Activated CD4-positive, alpha-beta memory T cell treated with anti-CD3 and anti-CD28 coated beads, Interleukin-2, amount 10 ng/mL, durations not matched to agents 7 days and 5 days (primary cell): ENCODE measurements at regions not wholly inside any gene's neighbourhood (a gene's known extent, or its start where the extent isn't known, plus 50 kb on each side); places are given as distances from the start of the nearest gene placed in this dataset.

ENCODE experiments used
- CTCF ChIA-PET: fragments of 350-600 bp; sonication (Branson Sonifier 250); formaldehyde crosslinking; loops from one replicate; lab custom pipeline; 2021; ENCODE audit warnings: antibody characterized with exemption, inconsistent platforms; lab: Charles Lee
- POLR2A ChIA-PET: fragments of 350-600 bp; sonication (Branson Sonifier 250); formaldehyde crosslinking; loops from one replicate; lab custom pipeline; 2021; ENCODE audit warnings: antibody characterized with exemption; lab: Charles Lee
- DNase-seq: peaks from one replicate; pipeline ENCODE4 v3.0.0-alpha.2; 2020
- H3K27ac Mint-ChIP-seq: one replicate; pipeline ENCODE4 v1.8.0; 2021; ENCODE audit warnings: mild to moderate bottlenecking, mixed read lengths
- H3K27me3 Mint-ChIP-seq: one replicate; pipeline ENCODE4 v1.8.0; 2021; ENCODE audit warnings: mixed read lengths
- H3K36me3 Mint-ChIP-seq: one replicate; pipeline ENCODE4 v1.8.0; 2021; ENCODE audit warnings: low read depth, mixed read lengths
- H3K4me1 Mint-ChIP-seq: one replicate; pipeline ENCODE4 v1.8.0; 2021; ENCODE audit warnings: mixed read lengths
- H3K4me3 Mint-ChIP-seq: one replicate; pipeline ENCODE4 v1.8.0; 2021; ENCODE audit warnings: mild to moderate bottlenecking, mixed read lengths
- H3K9me3 Mint-ChIP-seq: one replicate; pipeline ENCODE4 v1.8.0; 2021; ENCODE audit warnings: mixed read lengths

- no peak overlapping the region for H3K4me3 Mint-ChIP-seq
- H3K36me3 Mint-ChIP-seq = no peaks in the 10 kb centered on the region
- no peaks in the 10 kb centered on the region for H3K27me3 Mint-ChIP-seq
- peaks cover 11% of the 10 kb centered on the region for H3K9me3 Mint-ChIP-seq
- ChIA-PET CTCF (no interaction called here), POLR2A (no interaction called here)
- no peak for DNase-seq
- no peaks in the 10 kb centered on the region for H3K4me1 Mint-ChIP-seq
- no peak overlapping the region for H3K27ac Mint-ChIP-seq
These were observed 1413.1 kb upstream of the CDH9 start for GRCh38 chr5:28451483-28451882.

DNA sequence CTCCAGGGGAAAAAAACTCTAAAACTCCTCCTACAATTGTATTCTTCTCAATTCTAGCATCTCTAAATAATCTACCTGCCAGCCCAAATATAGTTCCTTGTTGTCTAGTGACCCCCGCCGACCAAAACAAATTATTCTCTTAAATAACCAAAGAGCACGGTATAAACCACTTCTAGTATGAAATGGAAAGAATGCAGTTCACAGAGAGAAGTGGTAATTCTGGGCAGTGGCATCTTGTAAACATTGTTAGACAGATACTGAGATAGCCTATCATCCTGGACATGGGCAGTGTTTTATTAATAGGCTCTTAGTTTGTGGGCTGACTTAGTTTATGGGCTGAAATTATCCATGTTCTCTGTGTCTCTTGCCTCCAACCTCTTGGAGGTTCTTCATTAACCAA is 1412.6 kb upstream of the CDH9 start:
- Mint-ChIP-seq H3K27ac (no peak overlapping the region), H3K36me3 (no peaks in the 10 kb centered on the region), H3K27me3 (no peaks in the 10 kb centered on the region), H3K4me3 (no peak overlapping the region), H3K4me1 (no peaks in the 10 kb centered on the region), H3K9me3 (peaks cover 11% of the 10 kb centered on the region)
- DNase-seq = no peak
- CTCF ChIA-PET = no interaction called here
- POLR2A ChIA-PET = no interaction called here

GRCh38 chr5:28448791-28449190 is 1410.4 kb upstream of the CDH9 start:
- Mint-ChIP-seq H3K9me3 (peaks cover 14% of the 10 kb centered on the region), H3K36me3 (no peaks in the 10 kb centered on the region), H3K27ac (no peak overlapping the region), H3K27me3 (no peaks in the 10 kb centered on the region), H3K4me1 (no peaks in the 10 kb centered on the region), H3K4me3 (no peak overlapping the region)
- ChIA-PET CTCF (no interaction called here), POLR2A (no interaction called here)
- DNase-seq = no peak

DNA sequence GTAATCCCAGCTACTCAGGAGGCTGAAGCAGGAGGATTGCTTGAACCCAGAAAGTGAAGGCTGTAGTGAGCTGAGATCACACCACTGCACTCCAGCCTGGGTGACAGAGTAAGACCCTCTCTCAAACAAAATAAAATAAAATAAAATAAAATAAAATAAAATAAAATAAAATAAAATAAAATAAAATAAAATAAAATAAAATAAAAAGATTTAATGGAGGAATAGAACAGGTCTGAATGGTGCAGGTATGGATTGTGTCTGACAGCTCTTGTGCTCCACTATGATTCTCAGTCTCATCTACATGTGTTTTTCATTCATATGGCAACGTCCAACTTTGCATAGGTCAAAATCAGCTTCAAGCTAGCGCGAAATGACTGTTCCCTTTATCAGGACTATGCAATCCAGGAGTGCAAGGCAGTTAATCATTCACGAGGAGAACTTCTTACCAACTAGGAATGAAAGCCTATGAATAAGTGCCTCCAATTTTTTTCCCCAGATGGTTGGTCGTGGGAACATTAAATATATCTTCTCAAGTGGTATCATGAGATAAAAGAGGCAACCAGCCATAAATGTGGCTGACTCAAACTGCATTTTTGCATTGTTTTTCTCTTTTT is 1392.3 kb upstream of the CDH9 start:
- Mint-ChIP-seq H3K36me3 (no peaks in the 10 kb centered on the region), H3K4me3 (no peak overlapping the region), H3K27me3 (no peaks in the 10 kb centered on the region), H3K4me1 (no peaks in the 10 kb centered on the region), H3K9me3 (peaks cover 24% of the 10 kb centered on the region), H3K27ac (no peak overlapping the region)
- no peak for DNase-seq
- POLR2A ChIA-PET = no interaction called here
- CTCF ChIA-PET = no interaction called here

DNA sequence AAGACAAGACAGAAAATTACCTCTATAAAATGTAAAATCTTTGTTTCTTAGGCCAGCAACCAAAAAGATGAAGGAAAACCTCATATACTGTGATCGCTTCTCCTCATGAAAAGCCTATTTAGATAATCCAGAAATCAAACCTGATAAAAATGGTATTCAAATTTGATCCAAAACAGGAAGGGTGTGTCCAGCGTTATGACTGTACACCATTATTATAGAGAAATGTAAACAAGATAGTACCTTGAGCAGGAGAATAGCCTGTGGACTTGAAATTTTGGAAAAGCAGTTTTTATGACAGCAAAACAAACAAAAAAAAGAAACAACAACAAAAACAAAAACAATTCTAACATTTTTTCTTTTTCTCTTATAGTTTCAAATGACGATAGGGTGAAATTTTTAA is 1382.8 kb upstream of the CDH9 start:
- no peak for DNase-seq
- Mint-ChIP-seq H3K4me1 (no peaks in the 10 kb centered on the region), H3K27me3 (no peaks in the 10 kb centered on the region), H3K27ac (no peak overlapping the region), H3K4me3 (no peak overlapping the region), H3K9me3 (peaks cover 10% of the 10 kb centered on the region), H3K36me3 (no peaks in the 10 kb centered on the region)
- CTCF ChIA-PET = no interaction called here
- POLR2A ChIA-PET = no interaction called here

DNA sequence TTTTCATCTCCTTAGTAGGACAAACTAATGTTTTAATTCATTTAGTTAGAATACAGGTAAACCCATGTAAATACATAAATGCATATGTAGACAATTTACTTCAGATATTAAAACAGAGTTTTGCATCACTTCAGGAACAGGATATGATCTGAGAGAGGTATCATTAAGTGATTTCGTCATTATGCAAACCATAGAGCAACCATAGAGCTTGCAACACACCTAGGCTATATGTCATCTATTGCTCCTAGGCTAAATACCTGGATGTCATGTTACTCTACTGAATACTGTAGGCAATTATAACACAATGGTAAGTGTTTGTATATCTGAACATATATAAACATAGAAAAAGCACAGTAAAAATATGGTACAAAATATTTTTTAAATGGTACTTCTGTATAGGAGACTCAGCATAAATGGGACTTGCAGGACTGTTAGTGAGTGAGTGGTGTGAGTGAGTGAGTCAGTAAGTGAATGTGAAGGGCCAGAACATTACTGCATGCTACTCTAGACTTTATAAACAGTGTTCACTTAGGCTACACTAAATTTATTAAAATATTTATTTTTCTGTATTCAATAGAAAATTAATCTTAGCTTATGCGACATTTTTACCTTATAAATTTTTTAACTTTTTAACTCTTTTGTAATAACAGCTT is 1377.5 kb upstream of the CDH9 start:
- Mint-ChIP-seq H3K4me1 (no peaks in the 10 kb centered on the region), H3K9me3 (peaks cover 5% of the 10 kb centered on the region), H3K4me3 (no peak overlapping the region), H3K27me3 (no peaks in the 10 kb centered on the region), H3K36me3 (no peaks in the 10 kb centered on the region), H3K27ac (no peak overlapping the region)
- CTCF ChIA-PET = no interaction called here
- no peak for DNase-seq
- POLR2A ChIA-PET = no interaction called here

DNA sequence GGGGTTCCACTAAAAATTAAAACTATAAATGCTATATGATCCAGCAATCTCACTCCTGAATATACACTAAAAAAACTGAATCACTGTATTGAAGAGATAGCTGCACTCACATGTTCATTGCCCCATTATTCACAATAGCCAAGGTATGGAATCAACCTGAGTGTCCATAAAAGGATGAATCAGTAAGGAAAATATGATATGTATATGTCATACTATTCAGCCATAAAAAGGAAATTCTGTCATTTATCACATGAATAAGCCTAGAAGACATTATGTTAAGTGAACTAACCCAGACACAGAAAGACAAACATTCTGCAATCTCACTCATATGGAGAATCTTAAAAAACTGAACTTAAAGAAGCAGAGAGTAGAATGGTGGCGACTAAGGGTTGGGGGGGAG is 1376.2 kb upstream of the CDH9 start:
- Mint-ChIP-seq H3K4me3 (no peak overlapping the region), H3K36me3 (no peaks in the 10 kb centered on the region), H3K27ac (no peak overlapping the region), H3K27me3 (no peaks in the 10 kb centered on the region), H3K9me3 (peaks cover 5% of the 10 kb centered on the region), H3K4me1 (no peaks in the 10 kb centered on the region)
- ChIA-PET CTCF (no interaction called here), POLR2A (no interaction called here)
- no peak for DNase-seq

DNA sequence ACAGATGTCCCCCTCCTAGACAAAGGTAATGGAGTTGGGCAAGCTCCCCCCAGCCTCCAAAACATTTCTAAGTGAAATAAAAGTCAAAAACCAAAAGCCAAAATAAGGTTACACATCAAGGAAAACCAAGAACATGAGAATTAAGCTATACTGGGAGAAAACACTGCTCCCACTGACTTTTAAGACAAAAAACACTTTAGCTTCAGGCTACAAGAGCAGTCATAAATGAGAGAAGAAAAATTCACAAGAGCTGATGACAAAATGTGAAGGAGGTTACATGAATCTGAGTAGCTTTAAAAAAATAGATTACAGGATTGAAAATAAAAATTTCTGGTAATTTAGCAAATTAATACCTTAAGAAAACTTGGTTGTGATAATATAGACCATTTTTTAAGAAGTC is 1370.3 kb upstream of the CDH9 start:
- no peaks in the 10 kb centered on the region for H3K4me1 Mint-ChIP-seq
- DNase-seq = no peak
- H3K4me3 Mint-ChIP-seq = no peak overlapping the region
- H3K27ac Mint-ChIP-seq = no peak overlapping the region
- ChIA-PET POLR2A (no interaction called here), CTCF (no interaction called here)
- H3K9me3 Mint-ChIP-seq = peaks cover 10% of the 10 kb centered on the region
- H3K36me3 Mint-ChIP-seq = no peaks in the 10 kb centered on the region
- no peaks in the 10 kb centered on the region for H3K27me3 Mint-ChIP-seq

DNA sequence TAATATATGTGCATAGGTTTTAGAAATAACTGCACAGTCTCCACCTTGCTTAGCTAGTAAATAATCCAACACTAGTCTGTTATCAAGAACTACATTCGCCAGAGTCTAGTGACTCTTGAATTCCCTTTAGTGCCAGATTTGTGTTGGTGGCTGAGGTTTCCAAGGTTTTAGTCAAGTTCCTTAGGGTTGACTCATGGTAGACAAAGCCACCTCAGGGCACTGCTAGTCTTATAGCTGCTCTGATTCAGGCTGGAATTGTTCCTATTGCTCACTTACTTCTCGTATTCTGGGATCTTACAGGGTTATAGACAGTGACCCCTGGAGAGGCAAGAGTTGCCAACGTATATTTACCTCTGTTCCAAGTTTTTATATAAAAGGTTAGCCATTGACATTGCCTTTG is 1369.8 kb upstream of the CDH9 start:
- Mint-ChIP-seq H3K27me3 (no peaks in the 10 kb centered on the region), H3K36me3 (no peaks in the 10 kb centered on the region), H3K9me3 (peaks cover 10% of the 10 kb centered on the region), H3K4me1 (no peaks in the 10 kb centered on the region), H3K27ac (no peak overlapping the region), H3K4me3 (no peak overlapping the region)
- POLR2A ChIA-PET = no interaction called here
- no peak for DNase-seq
- CTCF ChIA-PET = no interaction called here

DNA sequence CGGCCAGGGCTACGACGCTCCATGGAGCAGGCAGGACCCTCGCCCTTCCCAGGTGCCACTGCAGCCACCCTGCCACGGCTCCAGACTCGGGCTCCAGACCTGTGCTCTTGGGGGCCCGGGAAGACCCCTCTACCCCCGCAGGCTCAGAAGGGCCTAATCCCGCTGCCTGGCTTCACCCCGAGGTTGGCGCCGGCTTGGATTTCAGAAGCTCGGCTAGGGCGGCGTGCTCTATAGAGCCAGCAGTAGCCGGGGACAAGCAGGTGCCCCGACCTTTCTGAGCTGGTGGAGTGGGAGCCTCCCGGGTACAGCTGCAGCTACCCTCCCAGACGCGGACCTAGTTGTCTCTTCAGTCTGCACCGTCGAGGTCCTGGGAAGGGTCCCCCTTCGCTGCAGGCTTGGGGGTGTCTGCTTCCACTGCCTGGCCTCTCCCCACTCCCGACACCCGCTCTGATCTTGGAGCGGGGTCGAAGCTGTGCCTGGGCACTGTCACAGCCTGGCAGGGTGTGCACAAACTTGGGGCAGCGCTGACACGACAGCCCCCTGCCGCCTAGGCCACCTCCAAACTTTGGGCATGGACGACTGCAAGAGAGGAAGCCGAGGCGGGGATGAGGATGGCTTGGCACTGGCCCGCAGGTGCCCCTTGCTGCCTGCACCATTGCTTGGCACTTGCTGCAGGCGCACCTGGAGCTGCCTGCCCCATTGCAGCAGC is 1366.1 kb upstream of the CDH9 start:
- Mint-ChIP-seq H3K36me3 (no peaks in the 10 kb centered on the region), H3K4me1 (no peaks in the 10 kb centered on the region), H3K4me3 (no peak overlapping the region), H3K27me3 (no peaks in the 10 kb centered on the region), H3K27ac (no peak overlapping the region), H3K9me3 (peaks cover 7% of the 10 kb centered on the region)
- DNase-seq = no peak
- ChIA-PET CTCF (no interaction called here), POLR2A (no interaction called here)

DNA sequence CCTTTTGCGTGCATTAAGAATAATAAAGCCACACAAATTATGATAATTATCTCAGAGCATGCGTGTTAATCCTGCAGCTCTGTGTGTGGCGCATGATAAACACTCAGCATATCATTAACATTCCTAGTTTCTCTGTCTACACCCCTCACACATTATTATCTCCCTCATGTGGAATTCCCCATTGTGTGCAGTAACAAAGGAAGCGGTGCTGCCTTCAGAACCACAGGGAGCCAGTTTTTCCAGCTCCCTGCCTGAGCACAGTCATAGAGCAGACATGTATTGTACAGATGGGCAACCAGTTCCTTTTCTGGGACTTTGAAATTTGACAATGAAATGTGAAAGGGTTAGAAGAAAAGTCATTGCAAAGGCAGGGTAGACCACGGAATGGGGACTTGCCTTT is 1365.5 kb upstream of the CDH9 start:
- H3K4me3 Mint-ChIP-seq = no peak overlapping the region

GRCh38 chr5:28402590-28403301 is 1364.4 kb upstream of the CDH9 start:
- Mint-ChIP-seq H3K9me3 (peaks cover 11% of the 10 kb centered on the region), H3K36me3 (no peaks in the 10 kb centered on the region), H3K27ac (no peak overlapping the region), H3K27me3 (no peaks in the 10 kb centered on the region), H3K4me1 (no peaks in the 10 kb centered on the region), H3K4me3 (no peak overlapping the region)
- ChIA-PET POLR2A (no interaction called here), CTCF (no interaction called here)
- no peak for DNase-seq

More for the DNA sequence above, 1365.5 kb upstream of the CDH9 start:
- no peaks in the 10 kb centered on the region for H3K36me3 Mint-ChIP-seq
- no peak for DNase-seq
- no peak overlapping the region for H3K27ac Mint-ChIP-seq
- H3K9me3 Mint-ChIP-seq = peaks cover 7% of the 10 kb centered on the region
- no peaks in the 10 kb centered on the region for H3K4me1 Mint-ChIP-seq
- ChIA-PET CTCF (no interaction called here), POLR2A (no interaction called here)
- H3K27me3 Mint-ChIP-seq = no peaks in the 10 kb centered on the region

GRCh38 chr5:28400076-28400475 is 1361.7 kb upstream of the CDH9 start:
- no peak for DNase-seq
- ChIA-PET POLR2A (no interaction called here), CTCF (no interaction called here)
- Mint-ChIP-seq H3K36me3 (no peaks in the 10 kb centered on the region), H3K27me3 (no peaks in the 10 kb centered on the region), H3K4me1 (no peaks in the 10 kb centered on the region), H3K27ac (no peak overlapping the region), H3K4me3 (no peak overlapping the region), H3K9me3 (peaks cover 10% of the 10 kb centered on the region)
